ENCODE measurements at regions not wholly inside any gene's neighbourhood (a gene's known extent, or its start where the extent isn't known, plus 50 kb on each side); places are given as distances from the start of the nearest gene placed in this dataset.

- TF ChIP-seq CTCF (IDR thresholded peaks at IDR 0.05) (no peak), EP300 (IDR thresholded peaks at IDR 0.05; ENCODE audit: low read depth) (no peak), POLR2A (IDR thresholded peaks at IDR 0.05) (no peak)
Observed at GRCh38 chr9:105043370-105043936, 115.5 kb upstream of the ABCA1 start.
